Natural killer cell (primary cell): ENCODE measurements at regions not wholly inside any gene's neighbourhood (a gene's known extent, or its start where the extent isn't known, plus 50 kb on each side); places are given as distances from the start of the nearest gene placed in this dataset.
"Not testable (repeated sequence)": the region's sequence is repeated elsewhere in the genome, so short reads cannot be mapped to it uniquely, and the experiment has no call there.

Experiments
- ATAC-seq, 3 donors: fragments of 150-1000 bp in 2 of 3; fragments of 200-7000 bp in 1 of 3; cut with Tn5 transposase; 1 replicate in 1 of 3; 2 replicates in 2 of 3; pipeline ENCODE4 v1.10.0; 2021; ENCODE audit warnings: mild to moderate bottlenecking in 2 of 3, moderate library complexity in 2 of 3
- DNase-seq, 2 donors: peaks; one replicate each; pipeline versions ENCODE4 v3.0.0 to v3.0.0-alpha.2; 2013 to 2021; ENCODE audit warnings: mixed read lengths in 1 of 2
- H3K27ac ChIP-seq: one replicate; pipeline ENCODE4 v1.5.1; 2013; ENCODE audit warnings: mild to moderate bottlenecking, low read length
- H3K27me3 ChIP-seq: one replicate; pipeline ENCODE4 v1.6.1; 2013; ENCODE audit warnings: low read length; ENCODE audit not compliant: control insufficient read depth, insufficient read depth
- H3K36me3 ChIP-seq: one replicate; pipeline ENCODE4 v1.6.1; 2013; ENCODE audit warnings: low read length; ENCODE audit not compliant: control insufficient read depth, insufficient read depth
- H3K4me1 ChIP-seq: one replicate; pipeline ENCODE4 v1.6.1; 2013; ENCODE audit warnings: low read length; ENCODE audit not compliant: control insufficient read depth, insufficient read depth
- H3K4me3 ChIP-seq: one replicate; pipeline ENCODE4 v1.5.1; 2013; ENCODE audit warnings: low read length
- H3K9me3 ChIP-seq: one replicate; pipeline ENCODE4 v1.6.1; 2013; ENCODE audit warnings: low read length; ENCODE audit not compliant: control insufficient read depth, insufficient read depth
- H3K27ac Mint-ChIP-seq, 2 donors: one replicate each; pipeline ENCODE4 v1.8.0; 2022; ENCODE audit warnings: mild to moderate bottlenecking in 2 of 2, mixed read lengths in 2 of 2, moderate library complexity in 1 of 2
- H3K27me3 Mint-ChIP-seq, 2 donors: one replicate each; pipeline ENCODE4 v1.8.0; 2022; ENCODE audit warnings: low read depth in 2 of 2, mixed read lengths in 2 of 2
- H3K36me3 Mint-ChIP-seq: one replicate; pipeline ENCODE4 v1.8.0; 2022; ENCODE audit warnings: mixed read lengths
- H3K4me1 Mint-ChIP-seq, 2 donors: one replicate each; pipeline ENCODE4 v1.8.0; 2022; ENCODE audit warnings: mixed read lengths in 2 of 2
- H3K4me3 Mint-ChIP-seq: one replicate; pipeline ENCODE4 v1.8.0; 2022; ENCODE audit warnings: mild to moderate bottlenecking, moderate library complexity, mixed read lengths
- H3K9me3 Mint-ChIP-seq, 2 donors: one replicate each; pipeline ENCODE4 v1.8.0; 2022; ENCODE audit warnings: mixed read lengths in 2 of 2
- WGBS: methylation state at CpG from one replicate; pipeline ENCODE4 v1.1.7; 2013; ENCODE audit warnings: missing lambda C conversion rate; ENCODE audit not compliant: insufficient coverage; 5-methylcytosine and 5-hydroxymethylcytosine counted together
- intact Hi-C: fragments of 100-400 bp; cut with micrococcal nuclease; formaldehyde crosslinking; loops from one replicate; pipeline ENCODE4 v1.14.2; 2022
- TF ChIP-seq, protein P1 (sequence below): fragments of 200-600 bp; IDR thresholded peaks from one replicate; pipeline ENCODE4 v1.8.0; 2022; ENCODE audit warnings: antibody characterized with exemption

DNA sequence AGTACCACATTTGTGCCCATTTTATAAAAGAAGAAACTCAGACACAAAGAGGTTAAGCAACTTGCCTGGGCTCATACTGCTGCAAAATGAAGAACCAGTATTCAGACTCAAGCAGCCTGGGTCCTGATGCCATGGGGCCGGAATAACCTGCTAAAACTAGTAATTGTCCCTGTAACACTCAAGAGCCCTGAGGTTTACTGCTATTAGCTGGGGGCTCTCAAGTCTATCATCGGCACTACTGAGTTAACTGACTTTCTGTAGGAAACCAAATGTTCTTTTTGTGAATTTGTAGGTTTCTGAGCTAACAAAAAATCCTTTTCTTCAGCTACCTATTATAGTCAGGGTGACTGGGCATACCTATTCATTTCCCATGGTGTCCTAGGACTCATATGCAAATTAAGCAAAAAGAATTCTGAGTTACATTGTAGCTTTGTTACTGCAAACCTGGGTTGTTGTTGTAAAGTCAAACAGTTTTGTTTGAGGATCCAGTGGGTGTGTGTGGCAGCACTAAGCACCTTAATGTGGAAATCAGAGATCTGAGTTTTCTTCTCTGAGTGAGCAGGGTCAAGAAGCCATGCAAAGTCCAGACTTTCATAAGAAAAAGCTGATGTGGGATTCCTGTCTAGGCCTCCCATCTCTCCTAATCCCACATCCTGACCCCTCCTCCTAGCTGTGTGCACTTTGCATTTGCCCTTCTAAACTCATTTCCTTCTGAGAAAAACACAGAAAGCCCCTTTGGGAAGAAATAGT is 72.4 kb upstream of the TNP1 start:
- no peaks in the 10 kb centered on the region for H3K27me3 ChIP-seq
- no peaks in the 10 kb centered on the region for H3K36me3 ChIP-seq
- Mint-ChIP-seq H3K27ac (no peak overlapping the region), H3K4me3 (no peak overlapping the region), H3K27me3 (peaks cover 8 to 17% of the 10 kb centered on the region in 2 donors), H3K4me1 (no peaks in the 10 kb centered on the region), H3K36me3 (no peaks in the 10 kb centered on the region), H3K9me3 (no peaks in the 10 kb centered on the region)
- intact Hi-C loops = no loop called here
- no peak overlapping the region for H3K4me3 ChIP-seq
- WGBS = 85% methylated on average over 1 of the region's 2 CpGs
- no peaks in the 10 kb centered on the region for H3K9me3 ChIP-seq
- no peak for DNase-seq
- no peak overlapping the region for H3K27ac ChIP-seq
- TF ChIP-seq, protein P1, sequence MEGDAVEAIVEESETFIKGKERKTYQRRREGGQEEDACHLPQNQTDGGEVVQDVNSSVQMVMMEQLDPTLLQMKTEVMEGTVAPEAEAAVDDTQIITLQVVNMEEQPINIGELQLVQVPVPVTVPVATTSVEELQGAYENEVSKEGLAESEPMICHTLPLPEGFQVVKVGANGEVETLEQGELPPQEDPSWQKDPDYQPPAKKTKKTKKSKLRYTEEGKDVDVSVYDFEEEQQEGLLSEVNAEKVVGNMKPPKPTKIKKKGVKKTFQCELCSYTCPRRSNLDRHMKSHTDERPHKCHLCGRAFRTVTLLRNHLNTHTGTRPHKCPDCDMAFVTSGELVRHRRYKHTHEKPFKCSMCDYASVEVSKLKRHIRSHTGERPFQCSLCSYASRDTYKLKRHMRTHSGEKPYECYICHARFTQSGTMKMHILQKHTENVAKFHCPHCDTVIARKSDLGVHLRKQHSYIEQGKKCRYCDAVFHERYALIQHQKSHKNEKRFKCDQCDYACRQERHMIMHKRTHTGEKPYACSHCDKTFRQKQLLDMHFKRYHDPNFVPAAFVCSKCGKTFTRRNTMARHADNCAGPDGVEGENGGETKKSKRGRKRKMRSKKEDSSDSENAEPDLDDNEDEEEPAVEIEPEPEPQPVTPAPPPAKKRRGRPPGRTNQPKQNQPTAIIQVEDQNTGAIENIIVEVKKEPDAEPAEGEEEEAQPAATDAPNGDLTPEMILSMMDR = no peak
- ATAC-seq = no peak
- no peaks in the 10 kb centered on the region for H3K4me1 ChIP-seq

DNA sequence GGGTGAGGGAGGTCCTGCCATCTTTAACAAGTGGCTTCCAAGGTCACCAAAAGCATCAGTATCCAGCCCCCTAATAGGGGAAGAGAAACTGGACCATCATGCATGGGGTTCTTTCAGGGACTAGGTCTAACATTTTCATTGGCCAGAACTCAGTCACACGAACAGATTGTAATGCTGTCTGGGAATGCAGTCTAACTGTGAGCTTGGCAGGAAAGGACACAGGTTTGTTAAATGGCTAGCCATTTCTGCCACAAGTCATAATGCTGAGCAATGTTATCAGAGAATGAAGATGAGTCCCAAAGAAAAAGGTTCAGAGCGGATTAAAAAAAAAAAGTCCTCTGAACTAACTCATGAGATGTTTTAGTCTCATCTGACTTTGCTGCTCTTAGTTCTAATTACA is 70.9 kb upstream of the TNP1 start:
- Histone ChIP-seq H3K4me3 (no peak overlapping the region), H3K36me3 (no peaks in the 10 kb centered on the region), H3K4me1 (no peaks in the 10 kb centered on the region), H3K27me3 (no peaks in the 10 kb centered on the region), H3K9me3 (no peaks in the 10 kb centered on the region), H3K27ac (no peak overlapping the region)
- DNase-seq = no peak
- intact Hi-C loops = no loop called here
- TF ChIP-seq, protein P1 = no peak
- Mint-ChIP-seq H3K4me3 (no peak overlapping the region), H3K36me3 (no peaks in the 10 kb centered on the region), H3K9me3 (no peaks in the 10 kb centered on the region), H3K4me1 (no peaks in the 10 kb centered on the region), H3K27me3 (peaks cover 8 to 10% of the 10 kb centered on the region in 2 donors), H3K27ac (no peak overlapping the region)
- 86% methylated on average over 1 of the region's 2 CpGs for WGBS
- ATAC-seq = no peak

DNA sequence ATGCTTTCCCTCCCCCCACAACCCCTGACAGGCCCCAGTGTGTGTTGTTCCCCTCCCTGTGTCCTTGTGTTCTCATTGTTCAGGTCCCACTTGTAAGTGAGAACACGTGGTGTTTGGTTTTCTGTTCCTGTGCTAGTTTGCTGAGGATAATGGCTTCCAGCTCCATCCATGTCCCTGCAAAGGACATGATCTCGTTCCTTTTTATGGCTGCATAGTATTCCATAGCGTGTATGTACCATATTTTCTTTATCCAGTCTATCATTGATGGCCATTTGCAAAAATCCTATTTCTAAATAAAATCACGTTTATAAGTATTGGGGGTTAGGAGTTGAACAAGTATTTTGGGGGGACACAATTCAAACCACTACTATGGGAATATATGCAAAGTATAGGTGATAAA is 69.5 kb upstream of the TNP1 start:
- H3K27ac ChIP-seq, ATAC-seq, H3K27me3 ChIP-seq, intact Hi-C loops, H3K4me3 ChIP-seq, H3K9me3 Mint-ChIP-seq, H3K36me3 Mint-ChIP-seq, H3K27ac Mint-ChIP-seq, H3K4me1 Mint-ChIP-seq, H3K4me1 ChIP-seq, DNase-seq, H3K36me3 ChIP-seq, H3K9me3 ChIP-seq, H3K4me3 Mint-ChIP-seq: not testable (repeated sequence)
- peaks cover 10 to 16% of the 10 kb centered on the region in 2 donors for H3K27me3 Mint-ChIP-seq
- 100% methylated on average over 3 of the region's 4 CpGs for WGBS

DNA sequence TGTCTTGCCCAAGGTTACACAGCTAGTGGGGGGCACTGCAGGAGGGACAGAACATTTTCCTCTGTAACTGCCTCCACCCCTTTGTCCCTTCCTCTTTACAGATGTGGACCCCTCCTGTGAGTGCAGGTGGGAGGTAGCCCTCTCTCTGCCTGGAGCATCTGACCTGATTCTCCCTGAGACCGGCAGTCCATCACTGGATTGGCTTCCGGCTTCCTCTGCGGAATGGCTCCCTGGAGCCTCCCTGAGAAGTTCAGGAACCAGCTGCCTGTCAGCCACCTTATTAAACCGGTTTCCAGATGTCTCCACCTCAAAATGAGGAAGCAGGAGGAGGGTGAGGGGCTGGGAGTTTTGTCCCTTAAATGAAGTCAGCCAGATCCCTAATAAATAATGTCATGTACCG is 67.3 kb upstream of the TNP1 start:
- H3K4me1 ChIP-seq = no peaks in the 10 kb centered on the region
- DNase-seq (no peak), ATAC-seq (no peak)
- no peak overlapping the region for H3K27ac Mint-ChIP-seq
- no peak overlapping the region for H3K4me3 Mint-ChIP-seq
- peaks cover 10 to 20% of the 10 kb centered on the region in 2 donors for H3K27me3 Mint-ChIP-seq
- no peaks in the 10 kb centered on the region for H3K4me1 Mint-ChIP-seq
- no peaks in the 10 kb centered on the region for H3K36me3 Mint-ChIP-seq
- no peaks in the 10 kb centered on the region for H3K9me3 Mint-ChIP-seq
- H3K36me3 ChIP-seq = no peaks in the 10 kb centered on the region
- WGBS = 41% methylated on average over 5 of the region's 5 CpGs
- H3K27ac ChIP-seq = no peak overlapping the region
- TF ChIP-seq, protein P1 = no peak
- no peaks in the 10 kb centered on the region for H3K27me3 ChIP-seq
- intact Hi-C loops = no loop called here
- H3K4me3 ChIP-seq = no peak overlapping the region
- no peaks in the 10 kb centered on the region for H3K9me3 ChIP-seq
